H9 (cell line): ENCODE measurements at regions not wholly inside any gene's neighbourhood (a gene's known extent, or its start where the extent isn't known, plus 50 kb on each side); places are given as distances from the start of the nearest gene placed in this dataset.

Source experiments
- DNase-seq: peaks from one replicate; pipeline ENCODE4 v3.0.0-alpha.2; 2017
- H2AFZ ChIP-seq: one replicate; pipeline ENCODE4 v1.6.1; 2013; ENCODE audit warnings: mild to moderate bottlenecking, low read length, control low read depth, moderate library complexity
- H2AK5ac ChIP-seq: 2 replicates; pipeline ENCODE4 v1.6.1; 2013; ENCODE audit warnings: low read length, control low read depth, mixed read lengths; ENCODE audit not compliant: insufficient read length
- H2BK120ac ChIP-seq: one replicate; pipeline ENCODE4 v1.6.1; 2013; ENCODE audit warnings: low read depth, mild to moderate bottlenecking, low read length, control low read depth, inconsistent platforms; ENCODE audit not compliant: poor library complexity, severe bottlenecking
- H2BK12ac ChIP-seq: 2 replicates; pipeline ENCODE4 v1.6.1; 2013; ENCODE audit warnings: low read length, control low read depth, mixed read lengths, low read depth; ENCODE audit not compliant: insufficient read length
- H2BK15ac ChIP-seq: 2 replicates; pipeline ENCODE4 v1.6.1; 2013; ENCODE audit warnings: low read depth, low read length, control low read depth
- H2BK20ac ChIP-seq: one replicate; pipeline ENCODE4 v1.6.1; 2013; ENCODE audit warnings: low read depth, mild to moderate bottlenecking, low read length, control low read depth, inconsistent platforms; ENCODE audit not compliant: poor library complexity, severe bottlenecking
- H2BK5ac ChIP-seq: 2 replicates; pipeline ENCODE4 v1.6.1; 2013; ENCODE audit warnings: low read length, control low read depth, mixed read lengths; ENCODE audit not compliant: insufficient read length
- H3K14ac ChIP-seq: 2 replicates; pipeline ENCODE4 v1.6.1; 2013; ENCODE audit warnings: low read length, control low read depth; ENCODE audit not compliant: insufficient read depth
- H3K18ac ChIP-seq: 2 replicates; pipeline ENCODE4 v1.6.1; 2013; ENCODE audit warnings: low read depth, mild to moderate bottlenecking, mixed read lengths, low read length, control low read depth; ENCODE audit not compliant: insufficient read length
- H3K23ac ChIP-seq: 2 replicates; pipeline ENCODE4 v1.6.1; 2013; ENCODE audit warnings: low read length, control low read depth, mixed read lengths, low read depth; ENCODE audit not compliant: insufficient read length
- H3K23me2 ChIP-seq: 2 replicates; pipeline ENCODE4 v1.6.1; 2013; ENCODE audit warnings: low read depth, mild to moderate bottlenecking, mixed read lengths, low read length, control low read depth; ENCODE audit not compliant: insufficient read length, poor library complexity, severe bottlenecking
- H3K27ac ChIP-seq: 2 replicates; pipeline ENCODE4 v1.5.1; 2013; ENCODE audit warnings: low read length, control low read depth, mixed read lengths, low read depth; ENCODE audit not compliant: insufficient read length
- H3K27me3 ChIP-seq: 2 replicates; pipeline ENCODE4 v1.6.1; 2013; ENCODE audit warnings: low read length, control low read depth, inconsistent platforms; ENCODE audit not compliant: insufficient read depth
- H3K4ac ChIP-seq: 2 replicates; pipeline ENCODE4 v1.6.1; 2013; ENCODE audit warnings: low read depth, mild to moderate bottlenecking, control low read depth, inconsistent platforms, low read length, moderate library complexity
- H3K4me1 ChIP-seq: 2 replicates; pipeline ENCODE4 v1.6.1; 2013; ENCODE audit warnings: low read length, control low read depth, inconsistent platforms; ENCODE audit not compliant: insufficient read depth
- H3K4me2 ChIP-seq: 2 replicates; pipeline ENCODE4 v1.6.1; 2013; ENCODE audit warnings: low read length, control low read depth, mixed read lengths; ENCODE audit not compliant: insufficient read length, insufficient read depth
- H3K56ac ChIP-seq: 2 replicates; pipeline ENCODE4 v1.6.1; 2013; ENCODE audit warnings: low read depth, mild to moderate bottlenecking, mixed read lengths, low read length, control low read depth; ENCODE audit not compliant: insufficient read length
- H3K79me1 ChIP-seq: 2 replicates; pipeline ENCODE4 v1.6.1; 2013; ENCODE audit warnings: low read depth, mild to moderate bottlenecking, moderate library complexity, low read length, control low read depth, inconsistent platforms; ENCODE audit not compliant: insufficient read depth, poor library complexity, severe bottlenecking
- H3K79me2 ChIP-seq: 2 replicates; pipeline ENCODE4 v1.6.1; 2013; ENCODE audit warnings: low read length, control low read depth, inconsistent platforms; ENCODE audit not compliant: insufficient read depth
- H3K9ac ChIP-seq: 2 replicates; pipeline ENCODE4 v1.6.1; 2013; ENCODE audit warnings: low read length, control low read depth, mixed read lengths; ENCODE audit not compliant: insufficient read length; ENCODE audit errors: extremely low read depth
- H3K9me3 ChIP-seq: one replicate; pipeline ENCODE4 v1.6.1; 2013; ENCODE audit warnings: low read depth, low read length, inconsistent platforms; ENCODE audit not compliant: control insufficient read depth
- H3T11ph ChIP-seq: one replicate; pipeline ENCODE4 v1.6.1; 2013; ENCODE audit warnings: mild to moderate bottlenecking, low read length, control low read depth, inconsistent platforms
- H4K20me1 ChIP-seq: one replicate; pipeline ENCODE4 v1.6.1; 2013; ENCODE audit not compliant: control insufficient read depth, insufficient read length, insufficient read depth
- H4K5ac ChIP-seq: 2 replicates; pipeline ENCODE4 v1.6.1; 2013; ENCODE audit warnings: low read depth, mild to moderate bottlenecking, mixed read lengths, low read length, control low read depth; ENCODE audit not compliant: insufficient read length
- H4K8ac ChIP-seq: replicated peaks from 2 replicates; pipeline ENCODE4 v1.6.1; 2013; ENCODE audit warnings: low read length, control low read depth, mixed read lengths, low read depth; ENCODE audit not compliant: insufficient read length
- H4K91ac ChIP-seq: 2 replicates; pipeline ENCODE4 v1.6.1; 2013; ENCODE audit warnings: low read depth, mild to moderate bottlenecking, moderate library complexity, mixed read lengths, low read length, control low read depth; ENCODE audit not compliant: insufficient read length
- H3K27ac Mint-ChIP-seq, 3 experiments: 2 replicates in 2 of 3; 3 replicates in 1 of 3; pipeline ENCODE4 v1.8.0; 2020 to 2021; ENCODE audit warnings: mixed read lengths in 3 of 3, mild to moderate bottlenecking in 1 of 3, moderate library complexity in 1 of 3
- H3K27me3 Mint-ChIP-seq: 2 replicates; pipeline ENCODE4 v1.8.0; 2021; ENCODE audit warnings: low read depth, mild to moderate bottlenecking, moderate library complexity, mixed read lengths
- H3K36me3 Mint-ChIP-seq, 3 experiments: 2 replicates in 2 of 3; 3 replicates in 1 of 3; pipeline ENCODE4 v1.8.0; 2020 to 2021; ENCODE audit warnings: low read depth in 3 of 3, mixed read lengths in 3 of 3; ENCODE audit not compliant: insufficient read depth in 1 of 3
- H3K4me1 Mint-ChIP-seq, 2 experiments: 2 replicates each; pipeline ENCODE4 v1.8.0; 2020; ENCODE audit warnings: mixed read lengths in 2 of 2
- H3K4me3 Mint-ChIP-seq, 2 experiments: 2 replicates in 1 of 2; 3 replicates in 1 of 2; pipeline ENCODE4 v1.8.0; 2020 to 2021; ENCODE audit warnings: mild to moderate bottlenecking in 2 of 2, mixed read lengths in 2 of 2, moderate library complexity in 1 of 2
- H3K9me3 Mint-ChIP-seq, 2 experiments: 2 replicates in 1 of 2; 3 replicates in 1 of 2; pipeline ENCODE4 v1.8.0; 2020; ENCODE audit warnings: mild to moderate bottlenecking in 2 of 2, mixed read lengths in 2 of 2, moderate library complexity in 1 of 2
- CTCF ChIP-seq: fragments of 200-600 bp; sonication (generic); conservative IDR thresholded peaks from 3 replicates; pipeline ENCODE4 v1.8.0; 2021; ENCODE audit warnings: antibody characterized with exemption, mild to moderate bottlenecking
- whole genome bisulfite sequencing: extraction: QIAGEN DNeasy Blood & Tissue Kit; methylation state at CpG from one replicate; pipeline ENCODE4 v1.1.7; 2013; ENCODE audit warnings: missing lambda C conversion rate, low lambda C conversion rate, mixed read lengths; ENCODE audit not compliant: insufficient read length; ENCODE audit errors: extremely low coverage; 5-methylcytosine and 5-hydroxymethylcytosine counted together

DNA sequence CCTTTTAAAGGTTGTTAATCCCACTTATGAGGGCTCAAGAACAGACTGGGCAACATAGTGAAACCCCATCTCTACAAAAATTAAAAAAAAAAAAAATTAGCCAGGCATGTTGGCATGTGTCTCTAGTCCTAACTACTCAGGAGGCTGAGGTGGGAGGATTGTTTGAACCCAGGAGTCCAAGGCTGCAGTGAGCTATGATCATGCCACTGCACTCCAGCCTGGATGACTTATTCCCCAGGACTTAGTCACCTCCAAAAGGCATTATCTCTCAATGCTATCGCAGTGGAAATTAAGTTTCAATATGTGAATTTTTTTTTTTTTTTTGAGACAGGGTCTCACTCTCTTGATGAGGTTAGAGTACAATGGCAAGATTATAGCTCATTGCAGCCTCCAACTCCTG lies 61.2 kb upstream of the TRIM24 start:
- Histone ChIP-seq H3K79me1 (no peaks in the 10 kb centered on the region), H3K23ac (no peak overlapping the region), H2BK120ac (no peak overlapping the region), H2BK15ac (no peak overlapping the region), H4K5ac (no peak overlapping the region), H4K20me1 (no peaks in the 10 kb centered on the region), H3K4me2 (no peak overlapping the region), H3K27ac (no peak overlapping the region), H2BK20ac (no peak overlapping the region), H2BK12ac (no peak overlapping the region), H3K9me3 (no peaks in the 10 kb centered on the region), H2BK5ac (no peak overlapping the region), H4K91ac (no peak overlapping the region), H2AK5ac (no peak overlapping the region), H3K4ac (no peak overlapping the region), H4K8ac (no peak overlapping the region), H3K18ac (no peak overlapping the region), H3T11ph (no peak overlapping the region), H3K23me2 (no peaks in the 10 kb centered on the region), H3K9ac (no peak overlapping the region), H3K79me2 (no peaks in the 10 kb centered on the region), H3K4me1 (no peaks in the 10 kb centered on the region), H3K56ac (no peak overlapping the region), H3K14ac (no peak overlapping the region), H2AFZ (no peak overlapping the region), H3K27me3 (no peaks in the 10 kb centered on the region)
- Mint-ChIP-seq H3K4me3 (no peak overlapping the region), H3K36me3 (peaks cover 1 to 3% (median 3%) of the 10 kb centered on the region in 3 experiments; a peak in 5 of 7 replicates), H3K4me1 (peaks cover 14 to 18% of the 10 kb centered on the region in 2 experiments), H3K27me3 (no peaks in the 10 kb centered on the region), H3K9me3 (peaks cover 0 to 4% of the 10 kb centered on the region in 2 experiments; a peak in 2 of 5 replicates), H3K27ac (no peak overlapping the region)
- no peak for DNase-seq
- TF ChIP-seq CTCF: no peak
- WGBS: no CpG with 5 or more reads among the region's 1 CpG
